ENCODE measurements at regions not wholly inside any gene's neighbourhood (a gene's known extent, or its start where the extent isn't known, plus 50 kb on each side); places are given as distances from the start of the nearest gene placed in this dataset.

DNA sequence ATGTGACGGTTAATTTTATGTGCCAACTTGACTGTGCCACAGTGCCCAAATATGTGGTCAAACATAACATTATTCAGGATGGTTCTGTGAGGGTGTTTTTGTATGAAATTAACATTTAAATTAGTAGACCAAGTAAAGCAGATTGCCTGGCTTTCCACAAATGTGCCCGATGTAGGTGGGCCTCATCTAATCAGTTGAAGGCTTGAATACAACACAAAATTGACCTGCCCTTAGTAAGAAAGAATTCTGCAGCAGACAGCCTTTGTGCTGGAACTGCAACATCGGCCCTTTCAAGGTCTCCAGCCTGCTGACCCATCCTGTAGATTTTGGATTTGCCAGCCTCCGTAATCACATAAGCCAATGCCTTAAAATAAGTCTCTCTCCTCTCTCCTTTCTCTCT is 215.9 kb downstream of the MEX3B start:
- BruUV-seq (replicated peaks), result no TSS peak
- POLR2A ChIA-PET, result no interaction called here

DNA sequence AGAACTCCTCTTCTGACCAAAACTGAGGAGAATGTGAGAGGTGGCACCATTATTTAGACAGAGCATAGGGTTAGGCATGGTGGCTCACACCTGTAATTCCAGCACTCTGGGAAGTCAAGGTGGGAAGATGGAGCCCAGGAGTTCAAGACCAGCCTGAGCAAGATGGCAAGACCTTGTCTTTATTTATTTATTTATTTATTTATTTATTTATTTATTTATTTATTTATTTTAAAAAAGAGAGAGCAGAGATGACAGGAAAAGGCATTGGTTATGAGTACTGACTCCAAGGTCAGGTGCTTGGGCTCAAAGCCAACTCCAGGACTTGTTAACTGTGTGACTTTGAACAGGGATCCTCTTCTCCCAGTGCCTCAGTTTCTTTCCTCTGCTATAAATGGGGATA is 217.7 kb downstream of the MEX3B start:
- no peak for FAIRE-seq
- ChIA-PET CTCF (ENCODE audit: low intra/inter-chr PET ratio) (no interaction called here), POLR2A (no interaction called here)
- in situ Hi-C loops (cut with MboI), result no loop called here
- Histone ChIP-seq H3K9me1 (ENCODE audit: control insufficient read depth, insufficient read depth, low read length) (no peaks in the 10 kb centered on the region), H3K36me3 (ENCODE audit: control insufficient read depth, insufficient read depth, low read length) (no peaks in the 10 kb centered on the region), H3K4me2 (ENCODE audit: insufficient read depth, low read length) (no peak overlapping the region), H2AFZ (ENCODE audit: low read depth, low read length) (no peak overlapping the region), H3K9me3 (replicated peaks; ENCODE audit: control insufficient read depth, insufficient read depth, low read depth, low read length) (no peaks in the 10 kb centered on the region), H3K4me1 (replicated peaks in 1 of 2; ENCODE audit: control insufficient read depth in 2 of 2, insufficient read depth in 2 of 2, low read length in 2 of 2) (no peaks in the 10 kb centered on the region; a peak in 1 of 5 replicates), H3K9ac (ENCODE audit: insufficient read depth in 1 of 2, low read depth in 2 of 2, low read length in 2 of 2) (no peak overlapping the region), H3K27ac (ENCODE audit: extremely low read depth, low read depth, low read length) (no peak overlapping the region), H3K4me3 (no peak overlapping the region), H3K79me2 (ENCODE audit: control insufficient read depth, insufficient read depth, low read length) (no peaks in the 10 kb centered on the region), H3K27me3 (ENCODE audit: control insufficient read depth in 2 of 2, insufficient read depth in 2 of 2, low read length in 2 of 2) (peaks cover 0 to 4% of the 10 kb centered on the region in 2 experiments; a peak in 1 of 5 replicates), H4K20me1 (replicated peaks; ENCODE audit: control insufficient read depth, insufficient read depth, low read length) (peaks cover 4% of the 10 kb centered on the region; the same call in 1 of the 2 replicates)
- intact Hi-C loops (cut with micrococcal nuclease), result no loop called here
- no peak for ATAC-seq
- no TSS peak for BruUV-seq (replicated peaks)
- no peak for DNase-seq (ENCODE audit: extremely low read depth in 1 of 4, low spot score in 3 of 4)
- TF ChIP-seq EZH2 (IDR thresholded peaks at IDR 0.05; ENCODE audit: borderline replicate concordance, low read depth, low read length), result no peak
- TF ChIP-seq FOXJ2 (tag; IDR thresholded peaks at IDR 0.05), result no peak
- TF ChIP-seq, protein P1, sequence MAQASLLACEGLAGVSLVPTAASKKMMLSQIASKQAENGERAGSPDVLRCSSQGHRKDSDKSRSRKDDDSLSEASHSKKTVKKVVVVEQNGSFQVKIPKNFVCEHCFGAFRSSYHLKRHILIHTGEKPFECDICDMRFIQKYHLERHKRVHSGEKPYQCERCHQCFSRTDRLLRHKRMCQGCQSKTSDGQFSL (CRISPR knock-in tag; IDR thresholded peaks at IDR 0.05), result no peak
- TF ChIP-seq, protein P1 (tag; IDR thresholded peaks at IDR 0.05), result no peak
- no peak for TF ChIP-seq ZNF146 (CRISPR knock-in tag; IDR thresholded peaks at IDR 0.05; ENCODE audit: unreplicated experiment)
- TF ChIP-seq IFI16 (CRISPR knock-in tag; IDR thresholded peaks at IDR 0.05), result no peak
- no peak for TF ChIP-seq BACH1 (tag; IDR thresholded peaks at IDR 0.05)
- no peak for TF ChIP-seq MYC (IDR thresholded peaks at IDR 0.05; ENCODE audit: low read depth, low read length)
- TF ChIP-seq MYC (CRISPR knock-in tag; IDR thresholded peaks at IDR 0.05; ENCODE audit: borderline replicate concordance, low read depth), result no peak
- no peak for TF ChIP-seq EGR1 (conservative IDR thresholded peaks at IDR 0.05)
- no peak for TF ChIP-seq CBFB (CRISPR knock-in tag; IDR thresholded peaks at IDR 0.05)
- TF ChIP-seq FOXA1 (IDR thresholded peaks at IDR 0.05; ENCODE audit: borderline replicate concordance), result no peak

More for the DNA sequence above, 215.9 kb downstream of the MEX3B start:
- Histone ChIP-seq H2AFZ (ENCODE audit: low read depth, low read length) (no peak overlapping the region), H3K27ac (ENCODE audit: extremely low read depth, low read depth, low read length) (no peak overlapping the region), H3K4me2 (ENCODE audit: insufficient read depth, low read length) (no peak overlapping the region), H3K9ac (ENCODE audit: insufficient read depth in 1 of 2, low read depth in 2 of 2, low read length in 2 of 2) (no peak overlapping the region), H3K4me1 (replicated peaks in 1 of 2; ENCODE audit: control insufficient read depth in 2 of 2, insufficient read depth in 2 of 2, low read length in 2 of 2) (no peaks in the 10 kb centered on the region; a peak in 1 of 5 replicates), H3K79me2 (ENCODE audit: control insufficient read depth, insufficient read depth, low read length) (no peaks in the 10 kb centered on the region), H3K9me3 (replicated peaks; ENCODE audit: control insufficient read depth, insufficient read depth, low read depth, low read length) (no peaks in the 10 kb centered on the region), H3K27me3 (ENCODE audit: control insufficient read depth in 2 of 2, insufficient read depth in 2 of 2, low read length in 2 of 2) (peaks cover 0 to 4% of the 10 kb centered on the region in 2 experiments; a peak in 1 of 5 replicates), H4K20me1 (replicated peaks; ENCODE audit: control insufficient read depth, insufficient read depth, low read length) (peaks cover 4% of the 10 kb centered on the region; the same call in 1 of the 2 replicates), H3K36me3 (ENCODE audit: control insufficient read depth, insufficient read depth, low read length) (no peaks in the 10 kb centered on the region), H3K4me3 (no peak overlapping the region), H3K9me1 (ENCODE audit: control insufficient read depth, insufficient read depth, low read length) (no peaks in the 10 kb centered on the region)
- TF ChIP-seq RBM25 (IDR thresholded peaks at IDR 0.05; ENCODE audit: low read depth, low read length, severe bottlenecking), result peak; percentile 82
- TF ChIP-seq ZNF583 (CRISPR knock-in tag; IDR thresholded peaks at IDR 0.05), result no peak
- TF ChIP-seq, protein P2, sequence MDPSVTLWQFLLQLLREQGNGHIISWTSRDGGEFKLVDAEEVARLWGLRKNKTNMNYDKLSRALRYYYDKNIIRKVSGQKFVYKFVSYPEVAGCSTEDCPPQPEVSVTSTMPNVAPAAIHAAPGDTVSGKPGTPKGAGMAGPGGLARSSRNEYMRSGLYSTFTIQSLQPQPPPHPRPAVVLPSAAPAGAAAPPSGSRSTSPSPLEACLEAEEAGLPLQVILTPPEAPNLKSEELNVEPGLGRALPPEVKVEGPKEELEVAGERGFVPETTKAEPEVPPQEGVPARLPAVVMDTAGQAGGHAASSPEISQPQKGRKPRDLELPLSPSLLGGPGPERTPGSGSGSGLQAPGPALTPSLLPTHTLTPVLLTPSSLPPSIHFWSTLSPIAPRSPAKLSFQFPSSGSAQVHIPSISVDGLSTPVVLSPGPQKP (CRISPR knock-in tag; IDR thresholded peaks at IDR 0.05), result no peak
- no peak for TF ChIP-seq NCOR1 (IDR thresholded peaks at IDR 0.05)
- TF ChIP-seq CBFB (CRISPR knock-in tag; IDR thresholded peaks at IDR 0.05), result no peak
- TF ChIP-seq ADNP (tag; IDR thresholded peaks at IDR 0.05), result no peak
- peak; percentile 99 for TF ChIP-seq ZNF134 (CRISPR knock-in tag; conservative IDR thresholded peaks at IDR 0.05)
- no peak for ATAC-seq
- WGBS (ENCODE audit: insufficient coverage, low coverage, missing lambda C conversion rate), result 37% methylated on average over 4 of the region's 4 CpGs
- in situ Hi-C loops (cut with MboI), result no loop called here
- CTCF ChIA-PET (ENCODE audit: low intra/inter-chr PET ratio), result no interaction called here
- intact Hi-C loops (cut with micrococcal nuclease), result no loop called here
- no peak for DNase-seq (ENCODE audit: extremely low read depth in 1 of 4, low spot score in 3 of 4)
- no peak for FAIRE-seq
